ENCODE measurements at regions not wholly inside any gene's neighbourhood (a gene's known extent, or its start where the extent isn't known, plus 50 kb on each side); places are given as distances from the start of the nearest gene placed in this dataset.

DNA sequence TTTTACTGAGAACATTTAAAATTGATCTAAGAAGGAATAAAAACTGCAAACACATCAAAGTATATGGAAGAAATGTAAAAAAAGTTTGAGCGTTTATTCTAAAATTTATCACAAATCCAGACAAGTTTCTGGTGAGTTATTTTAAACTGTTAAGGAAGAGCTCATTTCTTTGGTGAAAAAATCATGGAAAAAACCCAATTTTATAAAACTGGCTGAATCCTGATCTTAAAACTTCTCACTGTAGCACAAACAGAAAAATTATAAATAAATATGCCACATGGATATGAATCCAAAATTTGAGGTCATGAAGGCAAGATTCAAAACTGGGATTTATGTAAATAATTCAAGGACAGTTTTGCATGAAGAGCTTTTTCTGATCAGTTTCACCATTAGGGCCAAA lies 205.1 kb upstream of the RGMA start:
- H3K27me3 ChIP-seq (ENCODE audit: control insufficient read depth, insufficient read depth, low read length) = no peaks in the 10 kb centered on the region
- TF ChIP-seq, protein P1, sequence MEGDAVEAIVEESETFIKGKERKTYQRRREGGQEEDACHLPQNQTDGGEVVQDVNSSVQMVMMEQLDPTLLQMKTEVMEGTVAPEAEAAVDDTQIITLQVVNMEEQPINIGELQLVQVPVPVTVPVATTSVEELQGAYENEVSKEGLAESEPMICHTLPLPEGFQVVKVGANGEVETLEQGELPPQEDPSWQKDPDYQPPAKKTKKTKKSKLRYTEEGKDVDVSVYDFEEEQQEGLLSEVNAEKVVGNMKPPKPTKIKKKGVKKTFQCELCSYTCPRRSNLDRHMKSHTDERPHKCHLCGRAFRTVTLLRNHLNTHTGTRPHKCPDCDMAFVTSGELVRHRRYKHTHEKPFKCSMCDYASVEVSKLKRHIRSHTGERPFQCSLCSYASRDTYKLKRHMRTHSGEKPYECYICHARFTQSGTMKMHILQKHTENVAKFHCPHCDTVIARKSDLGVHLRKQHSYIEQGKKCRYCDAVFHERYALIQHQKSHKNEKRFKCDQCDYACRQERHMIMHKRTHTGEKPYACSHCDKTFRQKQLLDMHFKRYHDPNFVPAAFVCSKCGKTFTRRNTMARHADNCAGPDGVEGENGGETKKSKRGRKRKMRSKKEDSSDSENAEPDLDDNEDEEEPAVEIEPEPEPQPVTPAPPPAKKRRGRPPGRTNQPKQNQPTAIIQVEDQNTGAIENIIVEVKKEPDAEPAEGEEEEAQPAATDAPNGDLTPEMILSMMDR (IDR thresholded peaks at IDR 0.05; ENCODE audit: borderline replicate concordance, extremely low read depth, insufficient read depth) = no peak
- intact Hi-C loops (cut with DNase I) = no loop called here
- H3K9ac ChIP-seq (ENCODE audit: low read length in 3 of 3) = no peak overlapping the region
- H3K4me3 ChIP-seq (ENCODE audit: low read length in 3 of 3) = no peak overlapping the region
- no peaks in the 10 kb centered on the region for H3K4me1 ChIP-seq (ENCODE audit: control insufficient read depth in 2 of 3, insufficient read depth in 2 of 3, low read depth in 1 of 3, low read length in 3 of 3)
- H3K27ac ChIP-seq (ENCODE audit: low read depth in 2 of 2, low read length in 2 of 2) = no peak overlapping the region
- H3K36me3 ChIP-seq (ENCODE audit: control insufficient read depth in 2 of 3, insufficient read depth in 3 of 3, low read length in 3 of 3) = no peaks in the 10 kb centered on the region
- H3K9me3 ChIP-seq (ENCODE audit: control insufficient read depth in 2 of 3, insufficient read depth in 1 of 3, low read length in 3 of 3) = no peaks in the 10 kb centered on the region
- DNase-seq = no peak
- no peak for FAIRE-seq

DNA sequence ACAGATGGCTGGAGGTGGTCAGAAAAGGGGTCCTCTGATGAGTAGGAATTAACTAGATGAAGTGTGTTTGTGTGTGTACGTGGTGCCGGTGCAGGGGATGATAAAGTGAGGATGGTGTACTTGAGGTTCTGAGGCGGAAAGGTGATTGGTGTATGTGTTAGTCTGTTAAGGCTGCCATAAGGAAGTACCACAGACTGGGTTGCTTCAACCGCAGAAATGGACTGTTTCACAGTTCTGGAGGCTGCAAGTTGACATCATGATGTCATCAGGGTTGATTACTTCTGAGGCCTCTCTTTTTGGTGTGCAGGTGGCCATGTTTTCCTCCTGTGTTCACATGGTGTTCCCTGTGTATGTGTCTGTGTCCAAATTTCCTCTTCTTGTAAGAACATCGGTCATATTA lies 202.4 kb upstream of the RGMA start:
- TF ChIP-seq, protein P1 (IDR thresholded peaks at IDR 0.05; ENCODE audit: borderline replicate concordance, extremely low read depth, insufficient read depth) = no peak
- DNase-seq = no peak
- intact Hi-C loops (cut with DNase I) = no loop called here
- Histone ChIP-seq H3K36me3 (ENCODE audit: control insufficient read depth in 2 of 3, insufficient read depth in 3 of 3, low read length in 3 of 3) (no peaks in the 10 kb centered on the region), H3K4me3 (ENCODE audit: low read length in 3 of 3) (no peak overlapping the region), H3K9ac (ENCODE audit: low read length in 3 of 3) (no peak overlapping the region), H3K9me3 (ENCODE audit: control insufficient read depth in 2 of 3, insufficient read depth in 1 of 3, low read length in 3 of 3) (no peaks in the 10 kb centered on the region), H3K27ac (ENCODE audit: low read depth in 2 of 2, low read length in 2 of 2) (no peak overlapping the region), H3K27me3 (ENCODE audit: control insufficient read depth, insufficient read depth, low read length) (no peaks in the 10 kb centered on the region), H3K4me1 (ENCODE audit: control insufficient read depth in 2 of 3, insufficient read depth in 2 of 3, low read depth in 1 of 3, low read length in 3 of 3) (no peaks in the 10 kb centered on the region)
- no peak for FAIRE-seq

DNA sequence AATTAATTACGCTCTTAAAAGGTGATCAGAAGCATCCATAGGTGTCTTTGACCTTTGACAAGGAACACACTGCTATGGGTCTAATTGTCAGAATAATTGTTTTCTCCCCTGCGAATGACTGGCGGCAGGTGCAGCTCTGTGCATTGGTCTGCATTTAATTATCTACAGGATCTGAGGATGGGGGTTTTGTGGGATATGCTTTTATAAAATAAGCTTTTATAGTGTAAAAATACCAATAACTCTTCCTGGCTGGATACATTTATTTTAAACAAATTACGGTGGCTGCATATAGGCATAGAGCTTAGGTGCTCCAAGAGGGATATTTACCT lies 201.6 kb upstream of the RGMA start:
- Histone ChIP-seq H3K9ac (ENCODE audit: low read length in 3 of 3) (no peak overlapping the region), H3K36me3 (ENCODE audit: control insufficient read depth in 2 of 3, insufficient read depth in 3 of 3, low read length in 3 of 3) (no peaks in the 10 kb centered on the region), H3K4me1 (ENCODE audit: control insufficient read depth in 2 of 3, insufficient read depth in 2 of 3, low read depth in 1 of 3, low read length in 3 of 3) (no peaks in the 10 kb centered on the region), H3K27me3 (ENCODE audit: control insufficient read depth, insufficient read depth, low read length) (no peaks in the 10 kb centered on the region), H3K27ac (ENCODE audit: low read depth in 2 of 2, low read length in 2 of 2) (no peak overlapping the region), H3K9me3 (ENCODE audit: control insufficient read depth in 2 of 3, insufficient read depth in 1 of 3, low read length in 3 of 3) (no peaks in the 10 kb centered on the region), H3K4me3 (ENCODE audit: low read length in 3 of 3) (no peak overlapping the region)
- DNase-seq (no peak), FAIRE-seq (no peak)
- TF ChIP-seq, protein P1 (IDR thresholded peaks at IDR 0.05; ENCODE audit: borderline replicate concordance, extremely low read depth, insufficient read depth) = no peak
- intact Hi-C loops (cut with DNase I) = no loop called here

DNA sequence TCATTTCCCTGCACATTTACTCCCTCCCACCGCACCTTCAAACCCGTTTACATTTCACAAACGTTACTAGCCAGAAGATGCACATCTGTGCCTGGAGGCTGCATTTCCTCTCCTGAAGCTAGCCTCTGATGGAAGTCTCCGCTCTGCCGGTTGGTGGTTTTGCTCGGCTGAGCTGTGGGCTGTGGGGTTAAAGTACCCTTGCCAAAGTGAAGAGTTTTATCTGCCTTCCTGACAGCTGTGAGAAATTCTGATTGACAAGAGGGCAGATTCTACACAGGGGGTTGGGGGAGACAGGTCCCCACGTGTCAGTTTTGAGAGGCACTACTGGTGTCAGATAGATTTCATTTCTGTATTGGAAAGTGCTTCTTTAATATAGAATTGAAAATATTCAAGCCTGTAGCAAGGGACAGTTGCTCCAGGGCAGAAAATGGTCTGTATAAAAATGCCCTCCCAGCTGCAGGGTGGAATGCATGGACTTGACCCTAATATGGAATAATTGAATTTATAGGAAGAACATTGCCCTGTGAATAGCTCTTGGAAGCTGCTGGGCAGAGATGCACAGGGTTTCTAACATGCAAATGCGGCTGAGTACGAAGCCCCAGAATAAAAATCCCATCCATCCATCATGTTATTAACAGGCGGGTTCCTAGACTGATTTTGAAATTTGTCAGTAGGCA lies 201.1 kb upstream of the RGMA start:
- Histone ChIP-seq H3K4me3 (ENCODE audit: low read length in 3 of 3) (no peak overlapping the region), H3K36me3 (ENCODE audit: control insufficient read depth in 2 of 3, insufficient read depth in 3 of 3, low read length in 3 of 3) (no peaks in the 10 kb centered on the region), H3K27me3 (ENCODE audit: control insufficient read depth, insufficient read depth, low read length) (no peaks in the 10 kb centered on the region), H3K9ac (ENCODE audit: low read length in 3 of 3) (no peak overlapping the region), H3K27ac (ENCODE audit: low read depth in 2 of 2, low read length in 2 of 2) (no peak overlapping the region), H3K4me1 (ENCODE audit: control insufficient read depth in 2 of 3, insufficient read depth in 2 of 3, low read depth in 1 of 3, low read length in 3 of 3) (no peaks in the 10 kb centered on the region), H3K9me3 (ENCODE audit: control insufficient read depth in 2 of 3, insufficient read depth in 1 of 3, low read length in 3 of 3) (no peaks in the 10 kb centered on the region)
- TF ChIP-seq, protein P1 (IDR thresholded peaks at IDR 0.05; ENCODE audit: borderline replicate concordance, extremely low read depth, insufficient read depth) = no peak
- FAIRE-seq (no peak), DNase-seq (no peak)
- intact Hi-C loops (cut with DNase I) = no loop called here

All from kidney (tissue), 13 donors.